Caco-2 (cell line): ENCODE measurements at regions not wholly inside any gene's neighbourhood (a gene's known extent, or its start where the extent isn't known, plus 50 kb on each side); places are given as distances from the start of the nearest gene placed in this dataset.

Experiments
- BruUV-seq: library from RNA; stranded (reverse); fragments of 400-500 nt; replicated peaks from 2 replicates; lab custom pipeline; 2021; lab: Mats Ljungman, UMichigan
- CTCF ChIA-PET: fragments of 300-600 bp; sonication (Branson Sonifier 250); formaldehyde crosslinking; loops from one replicate; lab custom pipeline; 2022; ENCODE audit warnings: antibody characterized with exemption; lab: Charles Lee
- POLR2A ChIA-PET: fragments of 300-600 bp; sonication (Branson Sonifier 250); formaldehyde crosslinking; loops from one replicate; lab custom pipeline; 2022; ENCODE audit warnings: antibody characterized with exemption; lab: Charles Lee
- DNase-seq, 2 experiments: peaks; one replicate each; pipeline versions ENCODE4 v3.0.0 to v3.0.0-alpha.2; 2020 to 2022
- H3K27me3 ChIP-seq: replicated peaks from 2 replicates; pipeline ENCODE4 v1.6.0; 2011; ENCODE audit warnings: low read length; ENCODE audit not compliant: control insufficient read depth, insufficient read depth
- H3K36me3 ChIP-seq: 2 replicates; pipeline ENCODE4 v1.5.1; 2011; ENCODE audit warnings: low read length; ENCODE audit not compliant: control insufficient read depth, insufficient read depth
- H3K4me1 ChIP-seq: fragments of 250-450 bp; sonication (Bioruptor Pico); 2 replicates; pipeline ENCODE4 v1.5.1; 2020; ENCODE audit warnings: mild to moderate bottlenecking
- H3K4me3 ChIP-seq: 2 replicates; pipeline ENCODE4 v1.5.1; 2011; ENCODE audit warnings: low read depth, mild to moderate bottlenecking, control low read depth, low read length
- H3K9me3 ChIP-seq: fragments of 250-450 bp; sonication (Bioruptor Pico); 2 replicates; pipeline ENCODE4 v1.5.1; 2020; ENCODE audit warnings: mild to moderate bottlenecking, moderate library complexity
- H3K27ac Mint-ChIP-seq: one replicate; pipeline ENCODE4 v1.8.0; 2022; ENCODE audit warnings: mixed read lengths; ENCODE audit not compliant: unreplicated experiment
- H3K27me3 Mint-ChIP-seq: one replicate; pipeline ENCODE4 v1.8.0; 2022; ENCODE audit warnings: mixed read lengths; ENCODE audit not compliant: insufficient read depth, unreplicated experiment
- H3K36me3 Mint-ChIP-seq: one replicate; pipeline ENCODE4 v1.8.0; 2022; ENCODE audit warnings: mild to moderate bottlenecking, mixed read lengths; ENCODE audit not compliant: insufficient read depth, unreplicated experiment
- H3K4me1 Mint-ChIP-seq: one replicate; pipeline ENCODE4 v1.8.0; 2022; ENCODE audit warnings: low read depth, mixed read lengths; ENCODE audit not compliant: unreplicated experiment
- H3K4me3 Mint-ChIP-seq: one replicate; pipeline ENCODE4 v1.8.0; 2022; ENCODE audit warnings: mild to moderate bottlenecking, moderate library complexity, mixed read lengths; ENCODE audit not compliant: unreplicated experiment
- H3K9me3 Mint-ChIP-seq: one replicate; pipeline ENCODE4 v1.8.0; 2022; ENCODE audit warnings: mixed read lengths; ENCODE audit not compliant: unreplicated experiment
- intact Hi-C: fragments of 100-400 bp; cut with micrococcal nuclease; formaldehyde crosslinking; loops from one replicate; pipeline ENCODE4 v1.10.0; 2022; ENCODE audit not compliant: unreplicated experiment
- TF ChIP-seq, protein P1 (sequence below), 2 experiments: fragments of 200-600 bp in 1 of 2; IDR thresholded peaks; 1 replicate in 1 of 2; 2 replicates in 1 of 2; pipeline versions ENCODE4 v1.5.1 to v1.8.0; 2011 to 2022; ENCODE audit warnings: antibody characterized with exemption in 1 of 2, control low read depth in 1 of 2, inconsistent platforms in 1 of 2, low read depth in 1 of 2, low read length in 1 of 2, mild to moderate bottlenecking in 1 of 2, moderate library complexity in 1 of 2; ENCODE audit not compliant: insufficient read depth in 1 of 2, severe bottlenecking in 1 of 2, unreplicated experiment in 1 of 2

DNA sequence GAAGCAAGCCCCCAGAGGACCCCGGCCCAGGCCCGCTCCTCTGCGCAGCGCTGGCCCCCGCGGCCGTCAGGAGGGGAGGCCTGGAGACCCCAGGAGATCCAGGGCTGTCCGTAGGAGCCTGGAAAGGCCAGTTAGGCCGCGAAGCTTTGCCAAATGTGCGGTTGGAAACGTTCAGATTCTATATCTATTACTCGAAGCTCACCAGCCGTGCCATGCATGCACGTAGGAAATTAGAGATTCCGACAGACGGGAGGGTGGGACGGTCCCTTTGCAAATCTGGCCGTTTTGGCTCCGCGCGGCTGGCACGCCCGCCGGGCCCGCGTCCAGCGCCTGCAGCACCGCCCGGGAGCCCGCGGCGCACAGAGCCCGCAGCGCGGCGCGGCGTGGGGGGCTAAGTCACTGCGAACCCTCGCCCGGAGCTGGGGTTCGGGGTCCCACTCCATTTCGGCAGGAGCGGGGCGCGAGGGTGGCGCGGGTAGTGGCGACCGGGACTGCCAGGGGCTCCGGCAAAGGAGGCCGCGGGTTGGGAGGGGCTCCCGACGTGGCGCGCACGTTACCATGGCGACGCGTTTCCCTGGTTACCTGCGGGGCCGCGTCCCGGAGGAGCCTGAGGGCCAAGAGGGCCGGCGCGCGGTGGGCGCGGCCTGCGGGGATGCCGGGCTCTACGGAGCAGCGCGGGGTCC, 488.6 kb upstream of the SMIM21 start:
- Histone ChIP-seq H3K4me1 (no peaks in the 10 kb centered on the region), H3K27me3 (no peaks in the 10 kb centered on the region), H3K9me3 (no peaks in the 10 kb centered on the region), H3K4me3 (no peak overlapping the region), H3K36me3 (no peaks in the 10 kb centered on the region)
- no peaks in the 10 kb centered on the region for H3K9me3 Mint-ChIP-seq
- H3K36me3 Mint-ChIP-seq, result no peaks in the 10 kb centered on the region
- no peak for DNase-seq
- no TSS peak for BruUV-seq
- no peaks in the 10 kb centered on the region for H3K27me3 Mint-ChIP-seq
- TF ChIP-seq, protein P1, sequence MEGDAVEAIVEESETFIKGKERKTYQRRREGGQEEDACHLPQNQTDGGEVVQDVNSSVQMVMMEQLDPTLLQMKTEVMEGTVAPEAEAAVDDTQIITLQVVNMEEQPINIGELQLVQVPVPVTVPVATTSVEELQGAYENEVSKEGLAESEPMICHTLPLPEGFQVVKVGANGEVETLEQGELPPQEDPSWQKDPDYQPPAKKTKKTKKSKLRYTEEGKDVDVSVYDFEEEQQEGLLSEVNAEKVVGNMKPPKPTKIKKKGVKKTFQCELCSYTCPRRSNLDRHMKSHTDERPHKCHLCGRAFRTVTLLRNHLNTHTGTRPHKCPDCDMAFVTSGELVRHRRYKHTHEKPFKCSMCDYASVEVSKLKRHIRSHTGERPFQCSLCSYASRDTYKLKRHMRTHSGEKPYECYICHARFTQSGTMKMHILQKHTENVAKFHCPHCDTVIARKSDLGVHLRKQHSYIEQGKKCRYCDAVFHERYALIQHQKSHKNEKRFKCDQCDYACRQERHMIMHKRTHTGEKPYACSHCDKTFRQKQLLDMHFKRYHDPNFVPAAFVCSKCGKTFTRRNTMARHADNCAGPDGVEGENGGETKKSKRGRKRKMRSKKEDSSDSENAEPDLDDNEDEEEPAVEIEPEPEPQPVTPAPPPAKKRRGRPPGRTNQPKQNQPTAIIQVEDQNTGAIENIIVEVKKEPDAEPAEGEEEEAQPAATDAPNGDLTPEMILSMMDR (IDR thresholded peaks at IDR 0.05; ENCODE audit: insufficient read depth in 1 of 2, low read depth in 1 of 2, low read length in 1 of 2, severe bottlenecking in 1 of 2, unreplicated experiment in 1 of 2), result no peak
- H3K27ac Mint-ChIP-seq, result no peak overlapping the region
- ChIA-PET CTCF (no interaction called here), POLR2A (no interaction called here)
- H3K4me1 Mint-ChIP-seq, result no peaks in the 10 kb centered on the region
- no peak overlapping the region for H3K4me3 Mint-ChIP-seq
- intact Hi-C loops, result no loop called here

DNA sequence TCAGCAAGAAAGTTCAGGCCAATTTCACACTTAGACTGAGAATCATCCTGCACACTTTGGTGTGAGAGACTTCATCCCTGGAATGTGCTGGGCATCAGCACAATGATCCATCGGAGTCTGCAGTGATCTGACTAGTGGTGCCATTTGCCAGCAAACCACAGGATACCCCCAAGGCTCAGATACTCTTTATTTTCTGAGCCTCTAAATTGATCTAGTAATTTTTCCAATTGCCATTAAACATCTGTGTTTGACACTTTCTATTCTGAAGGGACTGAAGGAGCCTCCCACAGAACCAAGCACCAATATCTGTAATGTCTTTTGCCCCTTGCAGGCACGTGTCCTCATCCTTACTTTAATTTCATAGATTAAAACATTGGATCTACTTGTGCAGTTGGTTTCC, 485.3 kb upstream of the SMIM21 start:
- no peaks in the 10 kb centered on the region for H3K36me3 Mint-ChIP-seq
- intact Hi-C loops, result no loop called here
- TF ChIP-seq, protein P1 (IDR thresholded peaks at IDR 0.05; ENCODE audit: insufficient read depth in 1 of 2, low read depth in 1 of 2, low read length in 1 of 2, severe bottlenecking in 1 of 2, unreplicated experiment in 1 of 2), result no peak
- H3K4me1 ChIP-seq, result no peaks in the 10 kb centered on the region
- H3K4me1 Mint-ChIP-seq, result no peaks in the 10 kb centered on the region
- ChIA-PET CTCF (no interaction called here), POLR2A (no interaction called here)
- H3K4me3 Mint-ChIP-seq, result no peak overlapping the region
- H3K36me3 ChIP-seq, result no peaks in the 10 kb centered on the region
- H3K4me3 ChIP-seq, result no peak overlapping the region
- H3K9me3 ChIP-seq, result no peaks in the 10 kb centered on the region
- no peak overlapping the region for H3K27ac Mint-ChIP-seq
- peaks cover 1% of the 10 kb centered on the region for H3K27me3 Mint-ChIP-seq
- BruUV-seq, result no TSS peak
- no peak for DNase-seq
- no peaks in the 10 kb centered on the region for H3K27me3 ChIP-seq
- H3K9me3 Mint-ChIP-seq, result no peaks in the 10 kb centered on the region

DNA sequence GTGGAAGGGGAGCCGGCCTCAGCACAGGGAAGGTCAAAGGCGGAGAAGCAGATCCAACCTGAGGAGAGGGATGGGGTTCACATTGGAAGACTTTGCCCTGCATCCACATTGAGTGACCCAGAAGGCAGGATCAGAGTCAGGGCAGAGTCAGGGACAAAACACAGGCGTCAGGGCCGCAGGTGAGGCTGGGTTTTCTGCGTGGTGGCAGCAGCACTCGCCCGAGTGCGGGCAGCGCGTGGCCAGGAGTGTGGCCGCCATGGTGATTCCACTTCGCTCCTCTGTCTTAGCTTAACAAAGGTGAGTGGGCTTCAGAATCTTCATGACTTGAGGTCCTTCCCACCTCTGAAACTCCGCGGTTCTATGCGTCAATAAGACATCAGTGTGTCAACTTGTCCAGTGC, 476.9 kb upstream of the SMIM21 start:
- no peak overlapping the region for H3K27ac Mint-ChIP-seq
- POLR2A ChIA-PET, result no interaction called here
- no TSS peak for BruUV-seq

More for the DNA sequence above, 476.9 kb upstream of the SMIM21 start:
- Mint-ChIP-seq H3K27me3 (peaks cover 6% of the 10 kb centered on the region), H3K36me3 (no peaks in the 10 kb centered on the region), H3K4me3 (no peak overlapping the region), H3K4me1 (no peaks in the 10 kb centered on the region), H3K9me3 (no peaks in the 10 kb centered on the region)
- Histone ChIP-seq H3K4me3 (no peak overlapping the region), H3K36me3 (no peaks in the 10 kb centered on the region), H3K9me3 (no peaks in the 10 kb centered on the region), H3K4me1 (no peaks in the 10 kb centered on the region), H3K27me3 (no peaks in the 10 kb centered on the region)
- intact Hi-C loops, result no loop called here
- DNase-seq, result no peak
- CTCF ChIA-PET, result no interaction called here
- TF ChIP-seq, protein P1 (IDR thresholded peaks at IDR 0.05; ENCODE audit: insufficient read depth in 1 of 2, low read depth in 1 of 2, low read length in 1 of 2, severe bottlenecking in 1 of 2, unreplicated experiment in 1 of 2), result no peak
